C4-2B (cell line): ENCODE measurements at regions not wholly inside any gene's neighbourhood (a gene's known extent, or its start where the extent isn't known, plus 50 kb on each side); places are given as distances from the start of the nearest gene placed in this dataset.

Experiments
- CTCF ChIP-seq: fragments of 450-650 bp; conservative IDR thresholded peaks from 2 replicates; pipeline ENCODE4 v1.5.1; 2017; ENCODE audit warnings: mild to moderate bottlenecking
- ZFX ChIP-seq: fragments of 450-650 bp; IDR thresholded peaks from 2 replicates; pipeline ENCODE4 v1.6.1; 2017

- TF ChIP-seq CTCF (peak; percentile 85), ZFX (no peak)
Measured at GRCh38 chr11:81497202-81497804, 1236.4 kb downstream of the FAM181B start.
